NT2/D1 (cell line): ENCODE measurements at regions not wholly inside any gene's neighbourhood (a gene's known extent, or its start where the extent isn't known, plus 50 kb on each side); places are given as distances from the start of the nearest gene placed in this dataset.

Experiments
- SUZ12 ChIP-seq: IDR thresholded peaks from 2 replicates; pipeline ENCODE4 v1.6.1; 2011; ENCODE audit not compliant: insufficient read length, insufficient read depth; ENCODE audit errors: extremely low read depth
- YY1 ChIP-seq: IDR thresholded peaks from 2 replicates; pipeline ENCODE4 v1.6.1; 2011; ENCODE audit not compliant: insufficient read length, insufficient read depth
- ZNF274 ChIP-seq: IDR thresholded peaks from 2 replicates; pipeline ENCODE4 v1.6.1; 2011; ENCODE audit warnings: mild to moderate bottlenecking, low read depth, low read length

DNA sequence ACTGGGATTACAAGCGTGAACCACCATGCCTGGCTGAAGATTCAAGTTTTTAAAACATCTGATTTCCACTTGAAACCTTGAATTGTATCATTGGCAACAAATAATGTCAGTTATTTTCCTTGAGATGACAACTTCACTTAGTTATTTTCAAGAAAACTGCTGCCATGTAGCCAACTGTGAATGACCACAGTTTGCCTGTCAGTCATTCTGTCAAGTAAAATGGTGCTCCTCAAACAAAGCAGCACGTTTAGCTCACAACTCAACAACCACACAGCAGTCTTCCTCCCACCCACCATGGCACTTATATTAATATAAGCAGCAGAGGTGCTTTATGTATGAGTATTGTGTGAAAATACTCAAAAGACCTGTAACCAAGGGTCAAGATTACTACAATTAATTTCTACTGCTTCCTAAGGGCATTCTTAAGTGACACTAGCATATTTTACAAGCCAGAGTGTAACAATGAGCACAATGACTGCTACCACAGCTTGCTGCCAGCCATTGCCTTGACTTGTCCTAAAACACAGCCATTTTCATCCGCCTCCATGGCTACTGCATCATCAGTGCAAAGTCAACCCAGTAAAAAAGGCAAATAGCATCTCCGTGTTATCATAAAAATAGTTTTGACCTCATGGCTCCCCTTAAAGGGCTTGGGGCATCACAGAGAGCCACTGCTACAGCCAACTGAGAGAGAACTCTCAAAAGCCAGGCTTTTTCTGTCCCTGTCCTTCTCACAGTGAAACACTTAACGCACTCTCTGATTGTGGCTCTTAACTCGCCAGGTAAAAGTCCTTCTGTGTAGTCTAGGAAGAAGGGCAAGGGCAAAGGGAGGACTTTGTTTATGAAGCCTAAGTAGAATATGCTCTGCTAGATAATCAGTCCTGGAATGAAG lies 96.4 kb upstream of the TAB2 start:
- no peak for TF ChIP-seq YY1
- no peak for TF ChIP-seq ZNF274
- TF ChIP-seq SUZ12, result no peak
